Stimulated activated CD8-positive, alpha-beta memory T cell treated with anti-CD3 and anti-CD28 coated beads, Interleukin-2, amount 100 ng/mL, for 48 hours (primary cell): ENCODE measurements at regions not wholly inside any gene's neighbourhood (a gene's known extent, or its start where the extent isn't known, plus 50 kb on each side); places are given as distances from the start of the nearest gene placed in this dataset.
"Not testable (repeated sequence)": the region's sequence is repeated elsewhere in the genome, so short reads cannot be mapped to it uniquely, and the experiment has no call there.

ENCODE experiments used
- DNase-seq, 2 donors: peaks; one replicate each; pipeline ENCODE4 v3.0.0-alpha.2; 2020; ENCODE audit warnings: low read depth in 2 of 2

GRCh38 chr5:131005963-131006684, 158.9 kb downstream of the HINT1 start:
- DNase-seq, result no peak

- DNase-seq, result no peak
Observed at GRCh38 chr5:131001507-131001906, 163.5 kb downstream of the HINT1 start.

GRCh38 chr5:131000289-131000688, 164.8 kb downstream of the HINT1 start:
- no peak for DNase-seq

- DNase-seq, result not testable (repeated sequence)
Observed at GRCh38 chr5:130996720-130997119, 168.3 kb downstream of the HINT1 start.

DNA sequence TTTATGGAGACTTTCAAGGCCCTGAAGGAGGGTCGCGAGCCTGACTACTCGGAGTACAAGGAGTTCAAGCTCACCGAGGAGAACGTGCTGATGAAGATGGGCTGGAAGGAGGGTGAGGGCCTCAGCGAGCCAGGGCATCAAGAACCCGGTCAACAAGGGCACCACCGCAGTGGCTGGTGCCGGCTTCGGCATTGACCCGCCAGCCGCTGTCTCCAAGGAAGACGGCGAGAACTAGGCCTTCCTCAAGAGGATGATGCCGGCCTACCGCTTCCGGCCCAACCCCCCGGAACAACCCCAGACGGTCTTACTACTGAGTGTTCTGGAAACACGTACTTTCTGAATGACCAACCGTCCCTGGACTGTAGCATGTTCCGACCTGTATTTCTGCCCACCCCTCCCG, 169.2 kb downstream of the HINT1 start:
- no peak for DNase-seq

DNA sequence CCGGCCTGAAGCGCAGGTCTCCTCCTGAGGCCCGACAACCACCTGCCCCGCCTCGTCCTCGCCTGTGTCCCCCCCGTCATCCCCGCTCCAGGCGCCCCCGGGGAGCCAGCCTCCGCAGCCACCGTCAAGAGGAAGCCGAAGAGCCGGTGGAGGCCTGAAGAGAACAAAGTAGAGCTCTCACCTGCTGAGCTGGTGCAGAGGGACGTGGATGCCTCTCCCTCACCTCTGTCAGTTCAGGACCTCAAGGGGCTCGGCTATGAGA, 169.9 kb downstream of the HINT1 start:
- DNase-seq, result no peak

DNA sequence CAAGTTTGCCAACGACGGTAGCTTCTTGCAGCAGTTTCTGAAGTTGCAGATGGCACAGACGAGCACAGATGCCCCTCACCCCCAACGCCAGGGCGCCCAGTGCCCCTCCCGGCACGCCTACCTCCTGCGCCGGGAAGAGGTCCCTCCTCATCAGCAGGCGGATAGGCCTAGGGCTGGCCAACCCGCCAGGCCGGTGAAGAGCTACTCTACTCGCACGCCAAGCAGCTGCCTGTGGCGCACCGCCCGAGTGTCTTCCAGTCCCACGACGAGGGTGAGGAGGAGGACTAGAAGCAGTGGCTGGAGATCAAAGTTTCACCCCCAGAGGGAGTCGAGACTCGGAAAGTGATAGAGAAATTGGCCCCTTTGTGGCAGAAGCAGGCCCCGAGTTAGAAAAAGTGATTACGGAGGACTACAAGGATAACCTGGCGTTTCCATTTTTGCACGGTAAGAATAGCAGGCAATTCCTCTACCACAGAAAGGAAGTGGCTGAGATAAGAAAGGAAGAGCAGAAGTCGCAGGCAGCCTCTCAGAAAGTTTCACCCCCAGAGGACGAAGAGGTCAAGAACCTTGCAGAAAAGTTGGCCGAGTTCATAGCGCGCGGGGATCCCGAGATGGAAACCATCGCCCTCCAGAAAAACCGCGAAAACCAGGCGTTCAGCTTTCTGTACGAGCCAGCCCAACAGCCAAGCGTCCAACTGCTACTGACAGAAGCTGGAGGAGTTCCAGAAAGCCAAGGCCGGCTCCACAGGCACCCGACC, 170.4 kb downstream of the HINT1 start:
- no peak for DNase-seq

DNA sequence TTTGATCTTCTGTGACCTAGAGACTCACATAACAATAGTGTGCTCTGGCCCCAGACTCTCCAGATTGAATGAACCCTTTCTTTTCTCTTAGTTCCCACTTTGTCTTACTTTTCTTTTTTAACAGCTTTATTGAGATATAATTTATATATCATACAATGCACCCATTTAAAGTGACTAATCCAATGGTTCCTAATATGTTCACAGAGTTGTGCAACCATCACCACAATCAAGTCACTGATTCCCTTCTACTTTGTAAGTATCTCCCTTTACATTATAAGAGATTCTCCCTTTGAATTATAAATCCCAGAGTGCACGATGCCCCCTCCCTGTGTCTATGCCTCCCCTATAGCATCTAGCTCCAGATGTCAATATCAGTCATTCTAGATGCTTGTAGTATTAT, 172.4 kb downstream of the HINT1 start:
- DNase-seq, result no peak

DNA sequence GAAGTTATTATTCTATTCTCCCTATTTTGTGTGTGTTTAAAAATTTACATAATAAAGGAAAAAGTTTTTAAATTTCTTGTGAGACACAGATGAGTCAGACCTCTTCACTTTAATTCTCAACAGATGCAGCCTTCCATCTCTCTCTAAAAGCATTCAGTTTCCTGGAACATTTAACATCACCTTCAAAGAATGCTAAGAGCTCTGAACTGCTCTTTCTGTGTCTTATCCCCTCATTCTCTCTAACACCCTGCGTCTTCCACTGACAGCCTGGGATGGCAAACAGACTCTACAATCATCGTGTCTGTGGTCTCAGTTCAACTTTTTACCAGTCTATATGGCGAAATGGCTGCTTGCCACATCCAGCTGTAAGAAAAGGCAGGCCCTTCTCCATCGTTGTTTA, 173.0 kb downstream of the HINT1 start:
- no peak for DNase-seq

- DNase-seq, result no peak
Observed at GRCh38 chr5:130985776-130986175, 179.3 kb downstream of the HINT1 start.

- no peak for DNase-seq
Observed at GRCh38 chr5:130981663-130982062, 183.4 kb downstream of the HINT1 start.

DNA sequence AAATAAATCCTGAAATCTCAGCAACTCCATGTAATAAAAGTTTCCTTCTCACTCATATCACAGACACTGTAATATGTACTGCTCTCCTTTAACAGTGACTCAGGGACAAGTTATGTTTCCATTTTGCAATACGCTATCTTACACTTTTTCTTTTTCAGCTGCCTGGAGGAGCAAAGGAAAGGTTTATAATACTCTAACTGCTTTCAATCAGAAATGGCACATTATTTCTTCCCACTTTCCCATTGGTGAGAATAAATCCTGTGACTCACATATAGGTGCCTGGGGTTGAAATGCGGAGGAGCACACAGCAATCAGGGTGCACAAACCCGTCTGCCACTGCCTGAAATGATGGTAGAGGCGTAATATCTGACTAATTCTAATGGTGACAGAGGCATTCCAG, 186.6 kb downstream of the HINT1 start:
- DNase-seq, result no peak

DNA sequence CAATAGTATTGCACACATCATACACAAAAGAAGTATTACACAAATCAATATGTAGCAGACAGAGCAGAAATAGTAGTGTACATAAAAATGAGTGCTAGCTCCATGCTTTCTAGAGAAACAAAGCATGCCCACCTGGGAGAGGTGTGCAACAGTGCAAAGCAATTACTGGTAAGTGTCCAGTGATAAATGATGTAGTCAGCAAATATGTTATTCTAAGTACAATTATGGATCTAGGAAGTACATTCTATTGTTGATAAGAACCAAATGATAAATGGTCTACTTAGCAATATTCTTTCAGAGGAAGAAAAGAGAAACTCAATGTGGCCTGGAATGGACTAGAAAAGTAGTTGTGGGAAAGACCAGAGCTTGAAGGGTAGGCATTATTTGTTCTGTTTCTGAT, 188.6 kb downstream of the HINT1 start:
- no peak for DNase-seq

GRCh38 chr5:130975847-130976246, 189.2 kb downstream of the HINT1 start:
- no peak for DNase-seq

GRCh38 chr5:130975299-130975698, 189.8 kb downstream of the HINT1 start:
- DNase-seq, result no peak

- no peak for DNase-seq
Observed at GRCh38 chr5:130974021-130974683, 190.9 kb downstream of the HINT1 start.

GRCh38 chr5:130966990-130967525, 198.0 kb downstream of the HINT1 start:
- DNase-seq, result no peak

DNA sequence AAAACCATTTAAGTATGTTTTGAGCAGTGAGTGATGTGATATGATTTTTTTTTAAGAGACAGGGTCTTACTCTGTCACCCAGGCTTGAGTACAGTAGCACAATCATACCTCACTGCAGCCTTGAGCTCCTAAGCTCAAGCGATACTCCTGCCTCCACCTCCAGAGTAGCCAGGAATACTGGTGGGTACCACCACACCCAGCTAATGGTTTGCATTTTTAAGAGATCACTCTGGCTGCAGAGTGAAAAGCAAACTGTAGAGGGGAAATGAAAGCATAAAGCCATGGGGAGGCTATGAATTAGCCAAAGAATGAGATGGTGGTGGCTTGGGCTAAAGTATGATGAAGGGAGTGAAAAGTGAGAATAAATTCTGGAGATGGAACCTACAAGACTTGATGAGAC, 199.1 kb downstream of the HINT1 start:
- DNase-seq, result no peak

DNA sequence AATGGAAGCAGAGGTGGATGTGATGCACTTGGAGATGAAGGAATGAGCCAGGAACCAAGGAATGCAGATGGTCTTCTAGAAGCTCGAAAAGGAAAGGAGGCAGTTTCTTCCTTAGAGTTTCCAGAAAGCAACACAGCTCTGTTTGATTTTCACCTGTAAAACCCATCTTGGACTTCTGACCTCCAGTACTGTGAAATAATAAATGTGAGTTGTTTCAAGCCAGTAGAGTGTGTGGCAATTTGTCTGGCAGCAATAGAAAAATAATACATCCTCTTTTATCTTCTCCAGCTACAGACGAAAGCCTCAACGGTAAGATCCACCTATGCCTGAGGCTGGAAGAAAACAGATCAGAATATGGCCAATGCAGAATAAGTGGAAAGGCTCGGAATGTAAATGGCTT, 199.7 kb downstream of the HINT1 start:
- no peak for DNase-seq

GRCh38 chr5:130964231-130965202, 200.5 kb downstream of the HINT1 start:
- DNase-seq, result no peak

DNA sequence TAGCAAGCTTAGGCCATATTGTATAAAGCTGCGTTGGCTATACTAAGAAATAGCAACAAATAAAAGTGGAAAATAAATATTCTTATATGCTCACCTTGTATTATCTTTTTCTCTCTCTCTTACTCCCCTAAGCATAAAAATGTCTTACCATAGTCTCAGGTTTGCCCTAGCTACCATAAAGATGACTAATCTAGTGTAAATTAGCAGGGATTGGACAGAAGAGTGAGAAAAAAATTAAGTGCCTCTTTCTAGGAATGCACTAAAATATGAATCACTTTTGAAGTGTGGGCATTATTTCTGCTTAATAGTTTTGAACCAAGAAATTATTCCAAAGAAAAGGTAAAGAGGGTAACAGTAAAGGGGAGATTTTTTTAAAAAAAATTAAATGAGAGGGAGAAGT, 201.3 kb downstream of the HINT1 start:
- DNase-seq, result no peak

GRCh38 chr5:130957151-130957550, 207.9 kb downstream of the HINT1 start:
- DNase-seq, result no peak
